Breast epithelium (tissue), 3 donors: ENCODE measurements at regions not wholly inside any gene's neighbourhood (a gene's known extent, or its start where the extent isn't known, plus 50 kb on each side); places are given as distances from the start of the nearest gene placed in this dataset.

Experiments used
- CTCF ChIP-seq, 3 donors: fragments of 450-650 bp; IDR thresholded peaks; one replicate each; pipeline ENCODE4 v1.5.1; 2016 to 2017; ENCODE audit warnings: antibody characterized with exemption in 3 of 3, mild to moderate bottlenecking in 3 of 3, moderate library complexity in 3 of 3
- POLR2A ChIP-seq: fragments of 450-650 bp; IDR thresholded peaks from one replicate; pipeline ENCODE4 v1.6.1; 2016; ENCODE audit warnings: antibody characterized with exemption, mild to moderate bottlenecking, moderate library complexity

GRCh38 chr1:109821221-109821669, 57.5 kb upstream of the EPS8L3 start:
- no peak for TF ChIP-seq CTCF (IDR thresholded peaks at IDR 0.05)
- no peak for TF ChIP-seq POLR2A
